ENCODE measurements at regions not wholly inside any gene's neighbourhood (a gene's known extent, or its start where the extent isn't known, plus 50 kb on each side); places are given as distances from the start of the nearest gene placed in this dataset.

- no peak for DNase-seq (ENCODE audit: low read depth in 2 of 2)
These were observed 295.3 kb upstream of the MKI67 start for GRCh38 chr10:128421371-128422160.

DNA sequence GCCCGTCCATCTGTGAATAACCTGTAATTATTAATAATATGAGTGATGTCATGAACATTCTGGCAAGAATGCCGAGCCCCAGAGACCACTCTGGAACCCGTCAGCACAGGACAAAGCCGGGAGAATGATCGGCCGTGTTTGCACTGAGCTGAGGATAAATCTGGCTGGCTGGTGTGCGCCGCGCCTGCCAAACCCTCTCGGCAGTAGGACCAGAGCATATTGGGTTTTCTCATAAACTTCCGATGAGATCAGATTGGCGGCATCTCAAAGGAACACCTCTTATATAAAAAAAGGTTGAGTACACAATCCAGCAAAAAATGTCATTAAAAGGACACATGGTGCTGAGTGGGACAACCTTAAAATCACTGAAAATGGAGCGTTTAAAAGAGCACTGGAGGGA is 296.0 kb upstream of the MKI67 start:
- DNase-seq (ENCODE audit: low read depth in 2 of 2): no peak

DNA sequence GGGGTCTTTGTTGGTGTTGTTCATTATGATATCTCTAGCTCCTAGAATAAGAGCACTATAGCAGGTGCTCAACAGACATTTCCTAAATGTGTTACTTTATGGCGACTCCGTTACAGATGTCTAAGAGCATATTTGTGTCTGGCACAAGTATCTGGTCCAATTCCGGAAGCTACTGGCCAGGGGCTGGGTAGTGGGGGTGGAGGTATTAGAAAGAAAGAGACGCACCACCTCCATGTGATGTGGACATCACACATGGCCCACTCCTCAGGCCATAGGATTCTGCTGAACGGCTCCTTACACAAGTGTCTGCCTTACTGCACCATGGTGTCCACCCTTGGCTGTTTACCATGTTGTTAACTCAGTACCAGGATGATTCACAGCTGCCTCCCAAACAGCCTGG is 296.8 kb upstream of the MKI67 start:
- DNase-seq (ENCODE audit: low read depth in 2 of 2): no peak

- no peak for DNase-seq (ENCODE audit: low read depth in 2 of 2)
These were observed 303.1 kb upstream of the MKI67 start for GRCh38 chr10:128429321-128429720.

DNA sequence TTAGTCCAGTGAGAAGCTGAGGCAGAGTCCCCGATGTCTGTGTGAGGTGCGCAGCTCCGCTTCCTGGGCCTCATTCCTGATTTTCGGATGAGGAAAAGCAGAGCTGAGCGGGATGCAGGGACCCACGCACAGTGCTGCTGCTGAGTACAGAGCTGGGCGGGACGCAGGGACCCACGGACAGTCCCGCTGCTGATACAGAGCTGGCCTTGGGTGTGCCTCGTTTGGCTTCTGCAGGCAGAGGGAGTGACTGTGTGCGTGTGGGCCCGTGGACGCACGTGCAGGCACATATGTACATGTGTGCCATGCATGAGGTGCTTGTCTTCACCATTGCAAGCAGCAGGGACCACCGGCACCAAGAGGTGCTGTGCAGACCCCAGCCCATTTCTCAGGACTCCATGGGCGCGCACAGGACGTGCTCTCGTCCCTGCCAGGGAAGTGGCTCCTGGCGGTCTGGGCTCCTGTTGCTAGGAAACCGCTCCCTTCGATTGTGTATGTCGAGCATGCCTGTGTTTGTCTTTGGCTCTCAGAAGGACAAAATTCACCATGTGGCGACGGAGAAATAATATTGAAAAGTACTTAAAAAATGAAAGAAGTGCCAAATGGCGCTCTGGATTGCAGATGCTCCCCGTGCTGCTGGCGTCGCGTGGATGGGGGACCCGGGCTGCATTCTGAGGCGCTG is 303.8 kb upstream of the MKI67 start:
- no peak for DNase-seq (ENCODE audit: low read depth in 2 of 2)

DNA sequence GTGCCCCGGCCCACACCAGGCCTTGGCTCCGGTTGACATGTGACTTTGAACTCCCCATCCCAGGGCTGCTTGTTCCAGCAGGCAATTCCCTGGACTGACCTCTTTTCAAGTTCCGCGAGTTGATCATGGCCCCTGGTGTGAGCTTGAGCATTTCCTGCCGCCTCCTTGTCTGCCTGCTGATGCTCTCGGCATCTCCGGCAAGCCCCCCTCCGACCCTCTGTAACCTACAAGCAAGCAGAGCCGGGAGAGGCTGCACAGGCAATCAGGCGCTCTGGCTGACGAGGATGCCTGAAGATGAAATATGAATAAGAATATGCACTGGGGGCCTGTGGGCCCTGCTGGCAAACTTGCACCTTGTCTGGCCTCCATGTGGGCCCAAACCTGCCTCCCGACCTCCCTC is 304.9 kb upstream of the MKI67 start:
- DNase-seq (ENCODE audit: low read depth in 2 of 2): no peak

DNA sequence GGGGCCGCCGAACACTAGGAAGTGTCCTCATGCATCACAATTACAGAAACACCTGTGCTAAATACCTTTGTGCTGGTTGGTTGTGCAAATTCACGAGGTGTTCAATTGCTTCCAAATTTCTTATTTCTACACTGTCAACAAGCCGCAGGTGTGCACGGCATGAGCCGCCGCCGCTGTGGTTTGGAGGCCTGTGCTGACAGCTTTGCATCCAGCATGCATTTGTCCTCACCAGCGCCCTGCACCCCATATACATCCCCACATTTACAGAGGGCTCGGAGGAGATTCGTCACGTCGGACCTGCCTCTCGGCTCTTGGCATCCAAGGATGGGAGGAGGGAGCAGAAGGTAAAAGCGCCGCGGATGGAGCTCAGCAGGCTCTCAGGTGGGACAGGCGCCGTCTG is 305.3 kb upstream of the MKI67 start:
- DNase-seq (ENCODE audit: low read depth in 2 of 2): no peak

DNA sequence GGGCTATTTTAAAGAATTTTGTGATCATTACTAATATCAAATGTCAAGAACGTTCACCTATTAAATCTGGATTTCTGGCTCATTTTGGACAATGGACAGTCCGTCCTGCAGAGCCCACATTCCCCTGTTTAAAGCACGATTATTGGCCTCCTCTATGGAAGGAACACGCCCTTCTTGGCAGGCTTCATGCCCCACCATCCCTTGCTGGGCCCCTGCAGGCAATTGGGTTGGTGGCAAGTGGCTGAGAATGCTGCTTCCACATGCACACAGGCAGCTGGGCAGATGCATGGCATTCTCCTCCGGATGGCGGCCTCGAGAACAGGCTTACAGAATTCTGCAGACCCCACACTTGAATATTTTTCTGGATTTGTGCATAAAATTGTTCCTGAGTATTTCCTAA is 305.8 kb upstream of the MKI67 start:
- no peak for DNase-seq (ENCODE audit: low read depth in 2 of 2)

GRCh38 chr10:128432423-128432822 is 306.2 kb upstream of the MKI67 start:
- DNase-seq (ENCODE audit: low read depth in 2 of 2): no peak

GRCh38 chr10:128435811-128436210 is 309.6 kb upstream of the MKI67 start:
- no peak for DNase-seq (ENCODE audit: low read depth in 2 of 2)

GRCh38 chr10:128437786-128438345 is 311.6 kb upstream of the MKI67 start:
- no peak for DNase-seq (ENCODE audit: low read depth in 2 of 2)

- no peak for DNase-seq (ENCODE audit: low read depth in 2 of 2)
These were observed 312.3 kb upstream of the MKI67 start for GRCh38 chr10:128438417-128439063.

DNA sequence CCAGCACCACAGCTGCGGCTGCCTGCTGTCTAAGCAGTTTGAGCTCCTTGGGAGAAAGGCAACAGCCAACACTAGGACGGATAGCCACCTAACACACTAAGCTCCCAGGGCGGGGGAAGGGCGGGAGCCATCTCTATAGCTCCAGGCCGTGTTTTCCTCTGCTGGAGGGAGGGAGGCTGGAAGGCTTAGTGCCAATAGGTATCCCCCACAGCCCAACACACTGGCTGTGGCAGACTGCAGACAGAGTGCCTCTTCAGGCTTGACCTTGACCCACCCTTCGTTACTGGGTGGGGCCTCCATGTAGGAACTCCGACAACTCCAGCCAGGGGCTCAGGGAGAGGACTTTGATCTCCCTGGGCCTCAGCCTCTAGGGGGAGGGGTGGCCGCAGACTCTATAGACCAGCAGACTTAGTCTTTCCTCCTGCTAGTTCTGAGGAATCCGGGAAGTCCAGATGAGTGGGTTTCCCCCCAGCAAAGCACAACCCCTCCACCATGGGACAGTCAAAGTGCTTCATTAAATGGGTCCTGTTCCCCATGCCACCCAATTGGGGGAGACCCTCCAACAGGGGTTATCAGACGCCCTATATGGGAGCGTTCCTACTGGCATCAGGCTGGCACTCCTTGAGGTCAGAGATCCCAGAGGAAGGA is 314.4 kb upstream of the MKI67 start:
- no peak for DNase-seq (ENCODE audit: low read depth in 2 of 2)

DNA sequence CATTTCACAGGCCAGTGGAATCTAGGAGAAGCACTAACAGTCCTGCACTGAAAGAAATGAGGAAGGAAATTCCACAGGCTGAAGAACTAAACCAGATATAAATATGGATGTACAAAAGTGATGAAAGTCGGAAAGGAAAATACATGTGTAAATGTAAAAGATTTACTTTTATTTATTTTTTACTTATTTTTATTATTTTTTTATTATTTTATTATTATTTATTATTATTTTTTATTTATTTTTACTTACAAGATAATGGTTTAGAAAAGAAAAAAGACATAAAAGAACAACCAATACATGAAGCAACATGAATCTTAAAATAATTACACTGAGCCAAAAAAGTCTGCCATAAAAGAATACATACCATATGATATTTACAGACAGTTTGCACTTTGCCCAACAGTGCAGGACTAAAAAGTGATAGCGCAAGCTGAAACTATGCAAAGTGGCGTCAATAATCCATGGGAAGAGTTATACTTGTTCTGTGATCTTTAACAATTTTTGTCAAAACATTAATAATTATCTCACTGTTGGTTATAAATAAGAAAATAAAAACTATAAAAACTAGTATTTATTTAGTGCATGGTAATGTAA is 317.8 kb upstream of the MKI67 start:
- DNase-seq (ENCODE audit: low read depth in 2 of 2): no peak

GRCh38 chr10:128448796-128449195 is 322.6 kb upstream of the MKI67 start:
- DNase-seq (ENCODE audit: low read depth in 2 of 2): no peak

- DNase-seq (ENCODE audit: low read depth in 2 of 2): no peak
These were observed 325.7 kb upstream of the MKI67 start for GRCh38 chr10:128451879-128452278.

DNA sequence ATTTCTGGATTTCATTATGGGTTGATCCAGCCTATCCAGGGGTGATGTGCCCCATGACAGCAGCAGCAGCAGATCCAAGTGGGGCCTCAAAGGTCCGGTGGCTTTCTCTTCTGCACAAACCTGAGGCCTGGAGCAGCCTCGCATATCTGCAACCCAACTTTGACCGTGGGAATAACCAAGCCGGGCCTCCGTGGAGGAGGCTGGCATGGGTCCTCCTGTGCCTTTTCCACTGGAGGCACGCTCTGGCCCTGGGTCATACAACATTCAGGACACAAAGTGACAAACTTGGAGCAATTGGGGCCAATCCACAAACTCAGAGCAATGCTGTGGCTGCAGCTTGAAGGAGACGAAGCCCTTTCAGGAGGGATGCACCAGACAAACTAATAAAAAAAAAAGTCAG is 330.0 kb upstream of the MKI67 start:
- no peak for DNase-seq (ENCODE audit: low read depth in 2 of 2)

GRCh38 chr10:128457136-128457535 is 330.9 kb upstream of the MKI67 start:
- no peak for DNase-seq (ENCODE audit: low read depth in 2 of 2)

GRCh38 chr10:128461991-128462390 is 335.8 kb upstream of the MKI67 start:
- DNase-seq (ENCODE audit: low read depth in 2 of 2): no peak

DNA sequence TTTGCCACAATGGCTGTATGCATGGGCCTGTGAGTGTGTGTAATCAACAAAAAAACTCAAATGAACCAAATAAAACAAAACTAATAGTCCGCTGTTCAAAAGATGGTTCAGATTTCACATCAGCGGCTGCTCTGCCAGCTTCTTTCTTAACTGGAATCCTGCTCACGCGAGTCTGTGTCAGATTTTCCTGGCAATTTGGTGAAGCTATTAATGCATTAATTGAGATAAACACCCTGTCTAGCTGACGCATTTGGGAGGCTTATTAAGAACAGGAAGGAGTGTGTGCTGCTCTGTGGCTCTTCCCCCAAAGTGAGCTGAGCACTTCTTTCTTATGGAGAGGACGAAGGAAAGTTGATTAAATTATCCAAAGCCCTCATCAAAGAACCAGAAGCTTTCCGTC is 336.6 kb upstream of the MKI67 start:
- DNase-seq (ENCODE audit: low read depth in 2 of 2): no peak

DNA sequence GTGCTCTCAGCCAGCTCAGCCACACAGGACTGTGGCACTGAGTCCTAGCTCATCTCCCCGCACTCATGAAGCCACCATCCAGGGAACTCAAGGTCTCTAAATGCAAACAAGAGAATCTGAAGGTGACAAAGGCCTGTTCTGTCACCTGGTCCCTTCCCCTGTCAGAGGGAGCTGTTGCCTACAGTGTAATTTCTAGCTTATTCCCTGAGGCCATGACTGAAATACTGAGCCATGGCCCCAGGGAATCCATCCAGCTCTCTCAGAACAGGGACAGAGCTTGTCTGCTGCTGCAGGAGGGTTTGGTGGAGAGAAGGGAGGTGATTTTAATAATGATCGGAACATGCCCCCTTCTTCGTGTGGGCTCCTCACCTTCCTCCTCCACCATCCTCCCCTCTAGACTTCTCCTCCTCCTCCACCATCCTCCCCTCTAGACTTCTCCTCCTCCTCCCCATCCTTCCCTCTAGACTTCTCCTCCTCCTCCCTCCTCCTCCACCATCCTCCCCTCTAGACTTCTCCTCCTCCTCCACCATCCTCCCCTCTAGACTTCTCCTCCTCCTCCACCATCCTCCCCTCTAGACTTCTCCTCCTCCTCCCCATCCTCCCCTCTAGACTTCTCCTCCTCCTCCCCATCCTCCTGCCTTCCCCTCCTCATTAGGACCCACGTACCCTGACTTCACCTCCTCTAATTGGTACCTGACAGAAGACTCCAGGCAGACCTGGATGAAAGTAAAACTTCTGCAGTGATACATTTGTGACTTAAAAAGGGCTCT is 338.0 kb upstream of the MKI67 start:
- no peak for DNase-seq (ENCODE audit: low read depth in 2 of 2)
